ENCODE measurements at regions not wholly inside any gene's neighbourhood (a gene's known extent, or its start where the extent isn't known, plus 50 kb on each side); places are given as distances from the start of the nearest gene placed in this dataset.
"Not testable (repeated sequence)": the region's sequence is repeated elsewhere in the genome, so short reads cannot be mapped to it uniquely, and the experiment has no call there.

GRCh38 chr10:118820326-118821116 lies 65.8 kb upstream of the CACUL1 start:
- Mint-ChIP-seq H3K36me3 (ENCODE audit: low read depth) (no peaks in the 10 kb centered on the region), H3K27me3 (ENCODE audit: low read depth, poor library complexity) (peaks cover 13% of the 10 kb centered on the region), H3K4me3 (no peak overlapping the region), H3K9me3 (no peaks in the 10 kb centered on the region), H3K27ac (no peak overlapping the region), H3K4me1 (no peaks in the 10 kb centered on the region)
- DNase-seq: no peak
- TF ChIP-seq, protein P1, sequence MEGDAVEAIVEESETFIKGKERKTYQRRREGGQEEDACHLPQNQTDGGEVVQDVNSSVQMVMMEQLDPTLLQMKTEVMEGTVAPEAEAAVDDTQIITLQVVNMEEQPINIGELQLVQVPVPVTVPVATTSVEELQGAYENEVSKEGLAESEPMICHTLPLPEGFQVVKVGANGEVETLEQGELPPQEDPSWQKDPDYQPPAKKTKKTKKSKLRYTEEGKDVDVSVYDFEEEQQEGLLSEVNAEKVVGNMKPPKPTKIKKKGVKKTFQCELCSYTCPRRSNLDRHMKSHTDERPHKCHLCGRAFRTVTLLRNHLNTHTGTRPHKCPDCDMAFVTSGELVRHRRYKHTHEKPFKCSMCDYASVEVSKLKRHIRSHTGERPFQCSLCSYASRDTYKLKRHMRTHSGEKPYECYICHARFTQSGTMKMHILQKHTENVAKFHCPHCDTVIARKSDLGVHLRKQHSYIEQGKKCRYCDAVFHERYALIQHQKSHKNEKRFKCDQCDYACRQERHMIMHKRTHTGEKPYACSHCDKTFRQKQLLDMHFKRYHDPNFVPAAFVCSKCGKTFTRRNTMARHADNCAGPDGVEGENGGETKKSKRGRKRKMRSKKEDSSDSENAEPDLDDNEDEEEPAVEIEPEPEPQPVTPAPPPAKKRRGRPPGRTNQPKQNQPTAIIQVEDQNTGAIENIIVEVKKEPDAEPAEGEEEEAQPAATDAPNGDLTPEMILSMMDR (IDR thresholded peaks at IDR 0.05): no peak

- Mint-ChIP-seq H3K27ac (no peak overlapping the region), H3K4me1 (no peaks in the 10 kb centered on the region)
- DNase-seq: no peak
Measured at GRCh38 chr10:118823256-118823907, 68.6 kb upstream of the CACUL1 start.

GRCh38 chr10:118827053-118827452 lies 72.3 kb upstream of the CACUL1 start:
- Mint-ChIP-seq H3K4me1 (no peaks in the 10 kb centered on the region), H3K27me3 (ENCODE audit: low read depth, poor library complexity) (peaks cover 21% of the 10 kb centered on the region), H3K36me3 (ENCODE audit: low read depth) (no peaks in the 10 kb centered on the region), H3K27ac (no peak overlapping the region), H3K9me3 (no peaks in the 10 kb centered on the region), H3K4me3 (no peak overlapping the region)
- TF ChIP-seq, protein P1 (IDR thresholded peaks at IDR 0.05): no peak
- DNase-seq: no peak

More at GRCh38 chr10:118823256-118823907, 68.6 kb upstream of the CACUL1 start:
- H3K4me3 Mint-ChIP-seq: no peak overlapping the region
- no peaks in the 10 kb centered on the region for H3K36me3 Mint-ChIP-seq (ENCODE audit: low read depth)
- H3K27me3 Mint-ChIP-seq (ENCODE audit: low read depth, poor library complexity): no peaks in the 10 kb centered on the region
- no peaks in the 10 kb centered on the region for H3K9me3 Mint-ChIP-seq
- TF ChIP-seq, protein P1 (IDR thresholded peaks at IDR 0.05): no peak

DNA sequence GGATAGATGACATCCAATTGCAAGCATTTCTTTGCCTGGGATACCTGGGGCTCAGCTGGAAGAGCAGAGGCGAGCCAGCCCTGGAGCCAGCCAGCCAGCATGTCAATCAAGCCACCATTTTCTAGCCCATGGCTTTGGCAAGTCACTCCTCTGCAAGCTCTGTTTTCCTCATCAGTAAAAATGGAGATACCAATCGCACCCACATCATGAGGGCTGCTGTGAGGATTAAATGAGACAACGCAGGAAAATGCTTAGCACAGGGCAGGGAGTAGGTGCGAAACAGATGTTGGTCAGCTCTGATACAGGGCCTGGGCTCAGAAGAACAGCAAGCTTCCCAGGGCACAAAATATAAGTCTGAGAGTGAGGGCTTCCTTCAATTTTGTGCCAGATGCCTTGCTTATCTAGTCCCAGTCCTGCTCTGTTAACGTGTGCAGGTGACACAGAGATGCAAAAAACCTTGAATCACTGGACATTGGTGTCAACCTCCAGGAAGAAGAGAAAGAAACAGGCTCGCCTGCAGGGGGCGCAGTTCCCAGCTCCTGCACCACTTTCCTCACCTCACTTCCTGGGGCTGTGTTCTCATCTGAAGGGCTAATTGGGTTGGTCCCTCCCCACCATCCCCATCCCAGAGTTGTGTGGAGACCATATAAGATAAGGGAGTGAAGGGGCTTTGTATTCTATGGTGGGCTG lies 72.8 kb upstream of the CACUL1 start:
- DNase-seq: no peak
- no peaks in the 10 kb centered on the region for H3K36me3 Mint-ChIP-seq (ENCODE audit: low read depth)

GRCh38 chr10:118832241-118832651 lies 77.5 kb upstream of the CACUL1 start:
- H3K4me1 Mint-ChIP-seq: no peaks in the 10 kb centered on the region
- H3K9me3 Mint-ChIP-seq: no peaks in the 10 kb centered on the region
- H3K27me3 Mint-ChIP-seq (ENCODE audit: low read depth, poor library complexity): peaks cover 28% of the 10 kb centered on the region
- no peak overlapping the region for H3K27ac Mint-ChIP-seq
- no peak for DNase-seq
- TF ChIP-seq, protein P1 (IDR thresholded peaks at IDR 0.05): no peak
- H3K4me3 Mint-ChIP-seq: no peak overlapping the region
- H3K36me3 Mint-ChIP-seq (ENCODE audit: low read depth): no peaks in the 10 kb centered on the region

More for the DNA sequence above, 72.8 kb upstream of the CACUL1 start:
- TF ChIP-seq, protein P1 (IDR thresholded peaks at IDR 0.05): no peak
- Mint-ChIP-seq H3K27me3 (ENCODE audit: low read depth, poor library complexity) (peaks cover 23% of the 10 kb centered on the region), H3K4me3 (no peak overlapping the region), H3K9me3 (no peaks in the 10 kb centered on the region), H3K27ac (no peak overlapping the region), H3K4me1 (no peaks in the 10 kb centered on the region)

DNA sequence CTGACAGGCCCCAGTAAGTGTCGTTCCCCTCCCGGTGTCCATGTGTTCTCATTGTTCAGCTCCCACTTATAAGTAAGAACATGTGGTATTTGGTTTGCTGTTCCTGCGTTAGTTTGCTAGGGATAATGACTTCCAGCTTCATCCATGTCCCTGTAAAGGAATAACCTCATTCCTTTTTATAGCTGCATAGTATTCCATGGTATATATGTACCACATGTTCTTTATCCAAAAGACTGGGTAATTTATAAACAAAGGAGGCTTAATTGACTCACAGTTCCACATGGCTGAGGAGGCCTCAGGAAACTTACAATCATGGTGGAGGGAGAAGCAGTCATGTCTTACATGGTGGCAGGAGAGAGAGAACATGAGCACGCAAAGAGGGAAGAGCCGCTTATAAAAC lies 79.6 kb upstream of the CACUL1 start:
- peaks cover 22% of the 10 kb centered on the region for H3K27me3 Mint-ChIP-seq (ENCODE audit: low read depth, poor library complexity)
- H3K27ac Mint-ChIP-seq; H3K36me3 Mint-ChIP-seq (ENCODE audit: low read depth); H3K9me3 Mint-ChIP-seq; H3K4me1 Mint-ChIP-seq; DNase-seq; H3K4me3 Mint-ChIP-seq: not testable (repeated sequence)
